ENCODE measurements at regions not wholly inside any gene's neighbourhood (a gene's known extent, or its start where the extent isn't known, plus 50 kb on each side); places are given as distances from the start of the nearest gene placed in this dataset.
A peak's percentile ranks its signal among the peaks of the same experiment; 100 is the strongest.

DNA sequence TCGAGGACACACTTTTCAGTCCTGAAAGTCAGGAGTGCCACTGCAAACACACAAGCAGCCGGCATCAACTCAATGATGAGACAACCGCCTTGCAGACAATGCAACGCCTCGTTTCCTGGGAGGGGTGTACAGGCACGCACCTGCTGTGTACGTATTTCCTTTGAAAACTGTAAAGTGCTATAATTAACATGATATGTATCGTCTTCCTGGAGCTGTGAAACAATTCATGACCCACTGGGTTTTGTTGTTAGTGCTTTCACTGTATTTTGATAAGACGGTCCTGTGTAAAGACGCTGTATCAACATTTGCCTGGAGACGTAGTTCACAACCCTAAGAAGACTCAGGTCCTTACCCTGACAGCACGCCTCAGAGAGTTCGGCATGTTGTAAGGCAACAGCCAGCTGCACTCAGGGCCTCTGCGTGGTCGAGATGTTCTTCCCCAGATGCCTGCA, 105.7 kb upstream of the ANO1 start:
- DNase-seq (ENCODE audit: low spot score): peak; percentile 29

DNA sequence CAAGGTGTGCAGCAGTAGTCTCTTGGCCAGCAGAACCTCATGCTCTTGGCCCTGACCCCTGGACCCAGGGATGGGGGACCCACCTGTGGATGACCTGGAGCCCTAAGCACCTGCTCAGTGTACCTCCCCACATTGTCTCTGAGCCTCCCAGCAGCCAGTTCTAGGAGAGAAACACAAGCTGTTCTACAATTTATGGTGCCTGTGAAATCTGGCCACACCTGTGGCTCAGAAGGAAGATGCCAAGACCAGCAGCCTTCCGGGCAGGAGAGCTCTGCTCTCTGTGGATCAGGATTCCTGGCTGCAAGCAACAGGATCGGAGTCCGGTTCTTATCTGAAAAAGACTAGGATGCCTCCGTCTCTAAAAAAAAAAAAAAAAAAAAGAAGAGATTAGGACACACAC, 103.6 kb upstream of the ANO1 start:
- DNase-seq (ENCODE audit: low spot score): no peak

DNA sequence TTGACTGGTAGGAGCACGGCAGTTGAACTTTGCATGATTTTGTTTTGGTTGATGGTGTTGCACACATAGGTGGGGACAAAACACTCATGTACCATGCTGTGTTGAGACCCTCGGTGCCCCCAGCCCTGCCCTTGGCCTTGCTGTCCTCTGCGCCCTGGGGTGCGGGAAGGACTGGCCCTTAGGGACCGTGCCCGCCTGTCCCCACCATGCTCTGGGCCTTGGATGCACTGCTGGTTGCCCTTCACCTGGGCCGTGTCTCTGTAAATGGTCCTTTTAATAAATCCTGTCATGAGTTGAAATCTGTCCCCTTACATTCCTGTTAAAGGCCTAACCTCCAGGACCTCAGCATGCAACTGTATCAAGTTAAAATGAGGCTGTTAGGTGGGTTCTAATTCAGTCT, 102.3 kb upstream of the ANO1 start:
- DNase-seq (ENCODE audit: low spot score): no peak

DNA sequence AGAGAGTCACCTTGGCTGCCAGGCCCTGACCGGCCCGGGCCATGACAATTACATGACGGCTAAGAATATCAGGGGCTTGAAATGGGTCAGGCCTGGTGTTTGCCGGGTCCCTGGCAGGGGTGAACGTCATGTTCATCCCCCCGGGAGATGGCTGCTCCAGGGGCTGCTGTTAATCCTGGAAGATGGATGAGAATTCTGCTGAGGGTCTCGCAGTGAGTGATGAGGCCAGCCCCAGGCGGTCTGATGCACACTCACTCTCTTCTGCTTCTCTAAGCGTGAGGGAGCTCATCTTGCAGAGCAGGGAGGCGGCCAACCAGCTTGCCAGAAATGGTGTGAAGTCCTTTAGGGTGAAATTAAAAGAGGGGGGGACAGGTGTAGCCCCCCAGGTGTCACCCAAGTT, 101.3 kb upstream of the ANO1 start:
- no peak for DNase-seq (ENCODE audit: low spot score)

DNA sequence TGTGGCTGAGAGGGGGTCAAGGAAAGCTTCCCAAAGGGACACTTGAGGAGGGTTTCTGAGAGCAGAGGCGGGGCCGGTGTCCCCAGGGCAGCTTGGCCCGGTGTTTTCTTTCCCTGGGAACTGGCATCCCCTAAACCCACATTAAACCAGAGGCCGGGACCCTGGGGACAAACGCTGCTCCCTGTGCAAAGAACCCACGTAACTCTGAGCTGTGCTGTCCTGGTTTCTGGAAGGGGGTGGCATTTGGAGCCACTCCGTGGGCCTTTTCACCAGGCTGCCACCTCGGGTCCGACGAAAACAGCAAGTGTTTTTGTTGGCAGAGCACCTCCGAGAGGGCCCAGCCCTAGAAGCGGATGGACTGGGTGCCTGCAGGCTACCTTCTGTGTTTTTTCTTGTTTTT, 100.2 kb upstream of the ANO1 start:
- DNase-seq (ENCODE audit: low spot score): no peak

DNA sequence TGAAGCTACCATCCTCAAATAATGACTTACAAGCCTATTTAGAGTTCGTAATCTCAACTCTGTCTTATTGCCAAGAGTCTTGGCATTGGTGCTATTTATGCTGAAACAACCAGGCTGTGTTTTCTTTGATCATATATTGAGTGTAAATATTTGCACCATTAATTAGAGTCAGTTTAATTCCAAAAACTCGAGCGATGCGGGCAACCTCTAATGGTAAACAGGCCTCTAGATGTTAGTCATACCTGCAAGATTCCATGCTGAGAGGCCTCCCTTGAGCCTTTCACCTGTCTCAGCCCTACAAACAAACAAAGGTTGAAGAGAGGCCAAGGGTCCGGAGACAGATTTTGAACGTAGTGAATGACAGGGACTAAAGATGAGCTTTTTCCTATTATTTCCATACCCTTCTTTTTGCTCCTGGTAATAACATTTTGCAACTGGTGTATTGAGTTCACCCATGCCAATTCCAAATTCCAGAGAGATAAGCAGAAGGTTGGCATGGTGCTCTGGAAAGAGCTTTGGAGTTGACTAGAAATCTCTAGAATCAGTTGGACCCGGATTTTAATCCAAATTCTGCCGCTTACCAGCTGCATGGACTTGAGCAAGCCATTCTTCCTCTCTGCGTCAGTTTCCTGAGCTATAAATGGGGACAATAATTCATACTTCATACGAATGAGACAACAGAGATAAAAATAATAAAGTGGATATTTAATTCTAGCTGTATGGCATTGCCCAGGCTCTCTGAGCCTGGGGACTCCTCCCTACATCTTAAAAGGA, 99.1 kb upstream of the ANO1 start:
- no peak for DNase-seq (ENCODE audit: low spot score)

DNA sequence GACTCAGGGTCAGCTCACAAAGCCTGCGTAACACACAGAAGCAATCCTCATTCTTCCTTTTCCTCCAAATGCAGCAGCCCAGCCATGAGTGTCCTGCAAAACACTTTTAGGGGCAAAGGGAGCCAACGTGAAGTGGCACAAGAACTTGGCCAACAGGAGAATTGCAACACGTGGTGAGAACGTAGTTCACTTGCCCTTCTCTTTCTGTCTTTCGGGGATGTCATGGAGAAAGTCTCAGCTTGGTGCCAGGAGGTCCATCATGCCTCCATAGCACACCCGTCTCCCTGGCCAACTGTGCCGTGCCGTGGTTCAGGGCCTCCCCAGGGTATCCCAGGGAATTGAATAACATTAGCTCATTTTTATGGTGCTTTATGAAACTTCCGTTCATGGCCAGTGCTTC, 98.5 kb upstream of the ANO1 start:
- no peak for DNase-seq (ENCODE audit: low spot score)

DNA sequence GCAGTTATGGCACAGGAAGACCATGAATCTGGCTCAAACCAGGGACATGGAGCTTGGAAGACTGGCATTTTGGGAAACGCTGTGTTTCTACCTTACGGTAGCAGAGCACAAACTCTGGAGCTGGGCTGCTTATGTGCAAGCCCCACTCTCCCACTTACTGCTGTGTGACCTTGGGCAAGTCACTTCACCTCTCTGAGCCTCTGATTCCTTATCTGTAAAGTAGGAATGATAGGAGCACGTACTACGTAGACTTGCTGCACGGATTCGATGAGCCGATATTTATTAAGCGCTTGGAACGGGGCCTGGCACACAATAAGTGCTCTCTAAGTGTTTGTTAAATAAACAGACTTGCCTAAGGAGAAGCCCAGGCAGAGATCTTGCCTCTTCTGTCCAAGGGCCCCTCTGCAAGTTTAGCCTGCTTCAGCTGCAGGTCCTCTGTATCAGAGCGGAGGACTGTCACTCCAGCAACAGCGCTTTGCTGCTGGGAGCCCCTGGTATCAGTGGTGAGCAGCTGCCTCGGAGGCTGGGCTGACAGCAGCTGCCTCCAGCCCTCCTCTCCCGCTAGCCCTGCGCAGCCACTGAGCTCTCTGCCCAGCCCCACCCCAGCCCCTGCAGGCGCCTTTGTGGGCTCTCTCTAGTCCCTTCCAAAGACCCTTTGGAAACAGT, 96.9 kb upstream of the ANO1 start:
- DNase-seq (ENCODE audit: low spot score): no peak

DNA sequence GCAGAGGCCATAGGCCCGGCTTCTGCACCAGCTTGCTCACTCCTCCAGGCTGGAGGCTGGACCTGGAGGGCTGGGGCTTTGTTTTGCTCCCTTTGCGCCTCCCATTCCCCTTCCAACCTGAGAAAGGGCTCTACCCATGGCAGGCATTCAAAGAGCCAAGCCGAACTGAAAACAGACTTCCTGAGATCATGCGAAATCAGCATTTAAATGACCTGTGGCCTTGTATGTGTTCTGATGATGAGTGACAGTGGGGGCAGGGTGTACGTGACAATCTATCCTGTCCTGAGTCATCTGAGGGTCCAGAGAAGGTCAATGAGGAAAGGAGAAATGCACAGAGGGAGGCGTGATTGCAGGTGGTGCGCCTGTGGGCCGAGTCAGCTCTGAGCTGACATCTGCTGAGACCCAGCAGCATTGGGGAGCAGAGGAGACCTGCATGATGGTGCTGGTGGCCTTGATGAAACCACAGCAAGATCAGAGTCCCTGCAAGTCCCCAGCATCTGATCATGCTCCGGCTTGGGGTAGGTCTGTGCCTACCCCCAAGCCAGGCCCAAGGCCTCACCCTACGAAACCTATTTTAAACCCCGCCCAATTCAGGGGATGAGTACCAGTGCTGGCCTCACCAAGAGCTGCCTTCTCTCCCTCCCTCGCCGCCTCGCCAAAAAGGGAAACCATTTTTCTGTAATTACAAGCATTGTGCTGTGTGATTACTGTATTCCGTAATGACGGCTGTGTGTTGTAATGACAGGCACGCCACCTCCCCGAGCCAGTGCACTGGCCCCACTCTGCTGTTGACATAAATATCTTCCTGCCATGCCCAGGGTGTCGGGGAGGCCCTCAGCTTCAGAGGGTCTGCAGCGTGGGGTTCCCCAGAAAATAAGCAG, 95.2 kb upstream of the ANO1 start:
- no peak for DNase-seq (ENCODE audit: low spot score)

DNA sequence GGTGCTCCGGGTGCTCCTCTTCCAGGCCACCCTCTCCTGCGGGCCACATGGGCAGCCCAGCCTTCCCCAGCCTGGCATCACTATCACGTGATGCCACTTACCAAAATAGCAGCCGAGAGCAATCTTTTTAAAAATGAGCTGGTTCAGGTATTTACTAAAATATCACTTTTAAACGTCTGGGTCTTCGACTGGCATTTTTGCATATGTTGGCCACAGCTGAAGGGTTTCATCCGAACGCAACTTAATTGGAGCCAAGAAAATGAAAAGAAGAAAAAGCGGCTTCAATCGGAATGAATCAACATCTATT, 94.6 kb upstream of the ANO1 start:
- DNase-seq (ENCODE audit: low spot score): no peak

DNA sequence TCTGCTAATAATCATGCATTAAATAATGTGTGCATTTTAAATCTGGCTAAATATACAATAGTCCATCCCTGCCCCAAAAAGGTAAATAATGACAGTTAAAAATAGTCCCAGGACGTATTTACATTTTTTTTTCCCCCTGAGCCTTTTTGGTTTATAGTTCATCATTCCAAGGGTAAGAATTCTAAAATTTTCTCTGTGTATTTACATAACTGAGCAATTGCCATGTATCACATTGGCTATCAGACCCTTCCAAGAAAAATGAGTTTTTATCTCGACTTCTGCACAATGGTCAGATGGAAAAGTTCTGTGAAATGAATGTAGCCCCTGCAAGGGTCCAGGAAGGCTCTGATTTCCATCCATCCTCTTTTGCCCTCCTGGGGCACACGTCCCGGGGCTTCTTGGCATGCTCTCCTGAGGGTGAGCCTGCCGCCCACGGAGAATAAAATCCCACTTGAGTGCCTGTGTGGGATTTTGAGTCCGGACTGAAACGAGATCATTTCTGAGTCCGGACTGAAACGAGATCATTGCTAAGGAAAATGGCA, 94.1 kb upstream of the ANO1 start:
- no peak for DNase-seq (ENCODE audit: low spot score)

DNA sequence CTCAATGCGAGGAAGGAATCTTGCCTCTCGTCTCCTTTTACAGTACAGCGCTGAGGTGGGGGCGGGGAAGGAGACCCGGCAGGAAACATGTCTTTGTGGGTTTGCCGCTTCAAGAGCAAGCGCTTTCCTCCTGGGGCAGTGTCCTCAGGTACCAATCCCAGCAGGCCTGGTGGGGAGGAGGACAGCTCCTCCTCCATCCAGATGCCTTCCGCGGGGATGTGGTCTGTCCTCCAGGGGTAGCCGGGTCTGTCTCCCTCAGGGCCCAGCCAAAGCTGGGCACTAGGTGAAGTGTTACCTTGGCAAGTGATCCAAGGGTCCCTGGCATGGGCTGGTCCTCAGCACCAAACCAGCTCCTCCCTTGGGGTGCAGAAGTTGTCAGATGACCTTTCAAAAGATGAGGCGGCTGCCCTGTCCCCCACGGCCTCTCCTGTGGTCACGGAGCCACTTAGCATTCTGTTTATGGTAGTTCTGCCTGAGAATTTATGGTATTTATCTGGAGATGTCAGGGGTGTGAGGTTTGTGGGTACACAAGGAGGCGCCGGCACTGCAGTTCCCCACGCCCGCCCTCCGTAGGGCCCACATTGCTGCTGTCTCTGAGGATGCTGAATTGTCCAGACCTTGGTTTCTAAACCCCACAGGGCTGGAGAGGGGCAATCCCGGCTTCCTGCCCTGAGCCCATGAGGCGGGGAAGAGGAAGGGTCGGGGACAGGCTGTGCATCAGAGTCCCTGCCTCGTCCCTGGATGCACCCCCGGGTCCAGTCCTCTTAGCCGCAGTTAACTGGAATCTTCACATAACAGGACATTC, 93.5 kb upstream of the ANO1 start:
- no peak for DNase-seq (ENCODE audit: low spot score)

DNA sequence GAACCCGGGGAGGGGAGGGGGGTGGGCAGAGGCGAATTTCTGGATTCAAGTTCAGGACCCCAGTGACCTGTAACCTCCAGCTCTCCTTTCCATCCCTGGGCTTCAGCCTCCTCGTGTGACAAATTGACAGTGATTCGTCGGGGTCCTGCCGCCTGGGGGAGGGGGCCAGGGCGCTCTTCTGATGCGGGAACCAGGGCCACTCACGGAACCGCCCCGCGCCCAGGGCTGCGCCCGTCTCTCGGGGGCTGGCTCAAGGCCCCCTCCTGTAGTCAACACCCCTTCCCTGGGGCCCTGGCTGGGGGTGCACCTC, 92.8 kb upstream of the ANO1 start:
- DNase-seq (ENCODE audit: low spot score): no peak

DNA sequence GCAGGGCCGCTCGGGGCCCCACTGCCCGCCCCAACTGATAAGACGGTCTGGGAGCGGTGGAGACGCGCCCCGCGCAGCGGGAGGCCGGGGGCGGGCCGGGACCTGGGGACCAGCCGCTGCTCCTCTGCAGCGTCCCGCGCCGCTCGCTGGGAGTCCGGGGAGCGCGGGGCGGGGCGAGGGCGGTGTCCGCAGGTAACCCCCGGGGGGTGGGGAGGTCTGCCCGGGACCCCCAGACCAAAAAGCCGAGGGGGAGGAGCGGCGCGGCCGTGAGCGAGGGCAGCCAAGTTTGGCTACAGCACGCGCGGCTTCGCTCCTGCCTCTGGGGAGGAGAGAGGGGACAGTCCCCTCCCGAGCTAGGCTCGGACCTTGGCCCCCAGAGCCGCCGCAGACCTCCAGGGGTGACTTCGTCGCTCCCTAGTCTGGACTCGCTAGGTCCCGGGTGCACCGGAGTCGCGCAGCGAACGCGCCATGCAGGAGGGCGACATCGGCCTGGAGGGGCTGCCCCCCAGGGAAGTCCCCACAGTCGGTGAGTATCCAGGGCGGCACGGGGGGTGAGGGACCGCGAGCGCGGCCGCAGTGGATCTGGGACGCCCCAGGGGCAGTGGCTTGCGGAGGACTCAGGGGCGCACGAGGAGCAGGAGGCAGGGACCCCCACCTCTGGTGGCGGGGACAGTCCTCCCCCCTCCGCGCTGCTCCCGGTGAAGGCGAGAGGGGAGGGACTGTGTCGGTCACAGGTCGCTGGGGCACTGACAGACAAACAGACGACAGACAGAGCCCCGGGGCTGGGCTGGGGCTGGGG, 92.3 kb upstream of the ANO1 start:
- DNase-seq (ENCODE audit: low spot score): no peak

DNA sequence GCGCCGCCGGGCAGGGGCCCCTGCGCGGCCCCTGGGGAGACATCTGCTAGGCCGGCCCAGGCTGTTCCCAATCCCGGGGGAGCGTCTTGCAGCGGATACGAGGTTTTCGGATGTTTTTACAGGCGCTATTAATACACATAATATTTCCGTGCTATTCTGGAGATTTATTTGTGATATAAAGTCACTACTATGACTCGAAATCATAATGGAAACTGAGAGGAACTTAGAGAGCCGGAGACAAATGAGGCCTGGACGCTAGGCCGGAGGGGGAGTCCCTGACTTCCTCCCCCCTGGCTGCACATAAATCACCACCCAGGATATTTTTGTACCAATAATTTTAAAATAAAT, 91.7 kb upstream of the ANO1 start:
- DNase-seq (ENCODE audit: low spot score): no peak

DNA sequence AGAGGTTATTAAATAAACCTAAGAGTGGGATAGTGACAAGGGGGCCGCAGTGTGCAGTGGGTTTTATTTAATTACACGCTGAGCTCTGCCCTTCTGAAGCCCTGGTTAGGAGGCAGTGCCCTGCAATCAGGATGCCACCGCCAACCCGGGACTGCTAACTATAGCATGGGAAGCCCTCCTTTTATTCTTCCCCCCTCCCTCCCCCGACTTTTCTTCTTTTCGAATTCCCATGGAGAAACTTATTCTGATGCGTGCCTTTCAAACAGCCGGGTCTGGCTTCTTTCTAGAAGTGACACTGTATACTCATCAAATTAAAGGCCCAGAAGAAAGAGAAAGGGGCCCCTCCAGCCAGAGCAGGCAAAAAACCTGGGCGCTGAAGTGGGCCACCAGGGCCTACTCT, 91.3 kb upstream of the ANO1 start:
- no peak for DNase-seq (ENCODE audit: low spot score)

DNA sequence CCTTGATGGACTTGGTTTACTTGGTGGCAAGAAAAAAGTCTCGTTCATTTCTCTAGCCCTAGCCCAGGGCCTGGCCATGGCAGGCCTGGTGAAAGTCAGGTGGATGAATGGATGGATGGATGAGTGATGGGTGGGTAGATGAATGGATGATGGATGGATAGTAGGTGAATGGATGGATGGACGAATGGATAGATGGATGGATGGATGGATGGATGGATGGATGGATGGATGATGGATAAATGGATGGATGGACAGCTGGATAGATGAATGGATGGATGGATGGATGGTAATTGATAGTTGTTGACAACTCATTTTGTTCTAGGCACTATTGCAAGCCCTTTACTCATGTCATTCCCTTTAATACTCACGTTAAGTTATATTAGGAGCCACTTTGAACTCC, 86.1 kb upstream of the ANO1 start:
- no peak for DNase-seq (ENCODE audit: low spot score)

DNA sequence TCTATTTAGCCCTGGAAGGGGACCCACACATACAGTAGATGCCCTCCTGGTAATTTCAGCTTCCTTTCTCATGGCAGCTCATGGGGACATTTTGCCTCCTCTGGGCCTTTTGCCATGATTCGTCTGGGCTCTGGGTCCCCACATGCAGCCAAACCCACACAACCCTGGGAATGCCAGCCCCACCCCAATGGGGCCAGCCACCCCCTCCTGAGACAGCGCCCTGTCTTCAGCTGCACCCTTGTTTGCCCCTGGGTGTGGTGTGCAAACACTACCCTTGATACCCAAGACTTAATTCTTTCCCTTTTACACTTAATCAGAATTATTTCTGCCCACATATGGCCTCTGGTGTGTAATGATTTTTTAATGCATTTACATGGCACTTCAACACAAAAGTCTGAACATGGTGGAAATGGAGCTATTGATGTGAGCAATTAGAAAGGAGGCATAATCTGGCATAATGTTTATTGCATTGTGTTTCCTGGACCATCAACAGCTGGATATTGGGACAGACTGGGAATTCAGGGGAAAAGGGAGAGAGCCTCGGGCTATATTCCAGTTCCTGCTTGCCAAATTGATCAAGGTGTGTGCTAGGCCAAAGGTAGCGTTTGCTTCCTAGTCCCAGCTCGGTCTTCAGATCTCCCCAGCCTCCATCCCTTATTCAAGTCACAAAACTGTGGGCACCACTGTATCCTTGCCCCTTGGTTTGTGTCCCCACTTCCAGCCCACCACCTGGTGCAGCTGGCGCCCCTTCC, 85.0 kb upstream of the ANO1 start:
- no peak for DNase-seq (ENCODE audit: low spot score)

DNA sequence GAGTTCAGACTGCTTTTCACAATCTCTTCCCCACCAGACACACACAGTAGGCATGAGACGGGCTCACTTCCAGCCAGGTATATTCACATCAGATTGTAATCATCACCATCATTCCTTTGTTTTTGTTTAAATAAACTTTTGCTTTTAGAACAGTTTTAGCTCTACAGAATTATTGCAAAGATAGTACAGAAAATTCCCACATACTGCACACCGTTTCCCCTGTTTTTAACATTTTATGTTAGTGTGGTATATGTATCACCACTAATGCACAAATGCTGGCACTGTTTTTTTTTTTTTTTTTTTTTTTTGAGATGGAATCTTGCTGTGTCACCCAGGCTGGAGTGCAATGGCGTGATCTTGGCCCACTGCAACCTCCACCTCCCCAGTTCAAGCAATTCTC, 83.3 kb upstream of the ANO1 start:
- no peak for DNase-seq (ENCODE audit: low spot score)

DNA sequence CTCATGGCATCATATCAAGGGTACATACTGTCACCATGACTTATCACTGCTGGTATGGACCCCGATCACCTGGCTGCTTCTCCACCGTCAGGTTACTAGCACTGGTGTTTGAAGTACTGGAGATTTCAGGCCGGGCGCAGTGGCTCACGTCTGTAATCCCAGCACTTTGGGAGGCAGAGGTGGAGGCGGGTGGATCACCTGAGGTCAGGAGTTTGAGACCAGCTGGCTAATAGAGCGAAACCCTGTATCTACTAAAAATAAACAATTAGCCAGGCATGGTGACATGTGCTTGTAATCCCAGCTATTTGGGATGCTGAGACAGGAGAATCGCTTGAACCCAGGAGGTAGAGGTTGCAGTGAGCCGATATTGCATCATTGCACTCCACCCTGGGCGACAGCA, 82.4 kb upstream of the ANO1 start:
- no peak for DNase-seq (ENCODE audit: low spot score)

DNA sequence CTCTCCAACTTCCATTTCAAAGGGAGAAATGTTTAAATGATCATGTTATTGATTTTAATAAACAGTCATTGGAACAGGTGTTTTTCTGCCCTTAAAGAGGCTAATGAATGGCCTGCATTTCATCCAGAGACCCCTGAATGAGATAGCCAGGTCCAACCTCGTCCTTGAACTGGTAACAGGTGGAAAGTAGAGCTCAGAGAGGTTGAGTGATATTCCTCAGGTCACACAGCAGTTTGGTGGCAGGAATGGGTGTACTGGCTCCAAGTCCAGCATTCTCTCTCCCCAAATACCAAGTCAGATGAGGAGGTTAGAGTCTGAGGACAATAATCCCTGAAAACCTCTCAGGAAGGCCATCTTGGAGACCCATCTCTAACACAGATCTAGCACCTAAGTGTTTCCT, 81.7 kb upstream of the ANO1 start:
- no peak for DNase-seq (ENCODE audit: low spot score)
